ENCODE measurements at regions not wholly inside any gene's neighbourhood (a gene's known extent, or its start where the extent isn't known, plus 50 kb on each side); places are given as distances from the start of the nearest gene placed in this dataset.

DNA sequence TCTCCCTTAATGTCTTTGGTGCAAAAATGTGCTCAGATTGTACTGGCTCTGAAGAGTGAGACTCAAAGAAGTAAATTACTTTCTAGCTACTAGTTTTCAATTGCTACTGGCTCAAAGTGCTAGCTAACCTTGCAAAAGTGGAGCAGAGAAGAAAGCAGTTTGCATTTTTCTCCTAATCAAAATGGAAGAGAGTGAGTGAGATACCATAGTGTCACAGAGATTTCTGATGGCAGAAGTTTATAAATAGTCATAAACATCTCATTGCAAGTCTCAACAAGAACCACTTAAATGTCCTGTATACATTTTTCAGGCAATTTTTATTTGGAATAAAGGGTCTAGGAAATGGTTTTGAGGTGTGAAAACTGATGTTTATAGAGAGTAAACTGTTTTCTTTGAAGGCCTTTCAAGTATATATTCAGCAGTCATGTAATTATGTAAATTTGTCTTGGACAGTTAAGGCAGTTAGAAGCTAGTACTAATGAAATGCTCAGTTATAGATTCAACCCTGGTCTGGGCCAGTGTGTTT is 237.7 kb upstream of the GOLIM4 start (continued):
- TF ChIP-seq, protein P1, sequence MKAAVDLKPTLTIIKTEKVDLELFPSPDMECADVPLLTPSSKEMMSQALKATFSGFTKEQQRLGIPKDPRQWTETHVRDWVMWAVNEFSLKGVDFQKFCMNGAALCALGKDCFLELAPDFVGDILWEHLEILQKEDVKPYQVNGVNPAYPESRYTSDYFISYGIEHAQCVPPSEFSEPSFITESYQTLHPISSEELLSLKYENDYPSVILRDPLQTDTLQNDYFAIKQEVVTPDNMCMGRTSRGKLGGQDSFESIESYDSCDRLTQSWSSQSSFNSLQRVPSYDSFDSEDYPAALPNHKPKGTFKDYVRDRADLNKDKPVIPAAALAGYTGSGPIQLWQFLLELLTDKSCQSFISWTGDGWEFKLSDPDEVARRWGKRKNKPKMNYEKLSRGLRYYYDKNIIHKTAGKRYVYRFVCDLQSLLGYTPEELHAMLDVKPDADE (IDR thresholded peaks at IDR 0.05) = no peak
- TF ChIP-seq, protein P2, sequence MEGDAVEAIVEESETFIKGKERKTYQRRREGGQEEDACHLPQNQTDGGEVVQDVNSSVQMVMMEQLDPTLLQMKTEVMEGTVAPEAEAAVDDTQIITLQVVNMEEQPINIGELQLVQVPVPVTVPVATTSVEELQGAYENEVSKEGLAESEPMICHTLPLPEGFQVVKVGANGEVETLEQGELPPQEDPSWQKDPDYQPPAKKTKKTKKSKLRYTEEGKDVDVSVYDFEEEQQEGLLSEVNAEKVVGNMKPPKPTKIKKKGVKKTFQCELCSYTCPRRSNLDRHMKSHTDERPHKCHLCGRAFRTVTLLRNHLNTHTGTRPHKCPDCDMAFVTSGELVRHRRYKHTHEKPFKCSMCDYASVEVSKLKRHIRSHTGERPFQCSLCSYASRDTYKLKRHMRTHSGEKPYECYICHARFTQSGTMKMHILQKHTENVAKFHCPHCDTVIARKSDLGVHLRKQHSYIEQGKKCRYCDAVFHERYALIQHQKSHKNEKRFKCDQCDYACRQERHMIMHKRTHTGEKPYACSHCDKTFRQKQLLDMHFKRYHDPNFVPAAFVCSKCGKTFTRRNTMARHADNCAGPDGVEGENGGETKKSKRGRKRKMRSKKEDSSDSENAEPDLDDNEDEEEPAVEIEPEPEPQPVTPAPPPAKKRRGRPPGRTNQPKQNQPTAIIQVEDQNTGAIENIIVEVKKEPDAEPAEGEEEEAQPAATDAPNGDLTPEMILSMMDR (conservative IDR thresholded peaks at IDR 0.05; ENCODE audit: low read depth in 2 of 2) = no peak
- no peak for TF ChIP-seq NANOG (IDR thresholded peaks at IDR 0.05; ENCODE audit: borderline replicate concordance)
- TF ChIP-seq ZNF331 (CRISPR knock-in tag; IDR thresholded peaks at IDR 0.05; ENCODE audit: low read depth) = no peak

DNA sequence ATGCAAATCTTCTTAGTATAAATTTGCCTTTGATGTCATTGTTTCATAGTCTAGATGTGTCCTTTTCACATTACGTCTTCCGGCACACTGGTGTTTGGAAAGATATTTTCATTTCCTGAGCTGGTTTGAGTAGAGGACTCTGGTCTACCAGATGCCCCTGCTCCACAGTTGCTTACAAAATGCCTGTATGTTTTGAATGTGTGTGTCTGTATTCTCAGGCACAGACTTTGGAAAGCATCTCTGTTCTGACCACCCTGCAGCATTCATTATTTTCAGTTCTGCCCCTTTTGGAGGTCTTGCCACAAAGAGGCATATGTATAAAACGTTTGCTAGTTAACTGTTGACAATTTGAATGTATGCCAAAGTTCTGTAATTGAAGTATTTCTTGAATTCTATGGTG is 236.0 kb upstream of the GOLIM4 start:
- Mint-ChIP-seq H3K36me3 (ENCODE audit: low read depth) (no peaks in the 10 kb centered on the region), H3K4me1 (peaks cover 13% of the 10 kb centered on the region), H3K4me3 (no peak overlapping the region), H3K9me3 (no peaks in the 10 kb centered on the region), H3K27ac (no peak overlapping the region), H3K27me3 (ENCODE audit: insufficient read depth, low read depth, poor library complexity) (no peaks in the 10 kb centered on the region)
- Histone ChIP-seq H4K20me1 (replicated peaks; ENCODE audit: insufficient read depth) (no peaks in the 10 kb centered on the region), H3K4me1 (ENCODE audit: insufficient read depth) (no peaks in the 10 kb centered on the region), H3K36me3 (ENCODE audit: insufficient read depth) (no peaks in the 10 kb centered on the region), H3K79me2 (replicated peaks; ENCODE audit: insufficient read depth) (no peaks in the 10 kb centered on the region), H3K27me3 (ENCODE audit: insufficient read depth) (no peaks in the 10 kb centered on the region), H3K9me2 (ENCODE audit: insufficient read depth) (no peaks in the 10 kb centered on the region), H3K27ac (ENCODE audit: low read depth) (no peak overlapping the region), H3K4me3 (no peak overlapping the region), H2AFZ (no peak overlapping the region), H3F3A (replicated peaks; ENCODE audit: low read depth) (no peaks in the 10 kb centered on the region), H3K4me2 (no peak overlapping the region)
- no peak for TF ChIP-seq NANOG (IDR thresholded peaks at IDR 0.05; ENCODE audit: borderline replicate concordance)
- DNase-seq (ENCODE audit: low spot score) (no peak), ATAC-seq (no peak)

DNA sequence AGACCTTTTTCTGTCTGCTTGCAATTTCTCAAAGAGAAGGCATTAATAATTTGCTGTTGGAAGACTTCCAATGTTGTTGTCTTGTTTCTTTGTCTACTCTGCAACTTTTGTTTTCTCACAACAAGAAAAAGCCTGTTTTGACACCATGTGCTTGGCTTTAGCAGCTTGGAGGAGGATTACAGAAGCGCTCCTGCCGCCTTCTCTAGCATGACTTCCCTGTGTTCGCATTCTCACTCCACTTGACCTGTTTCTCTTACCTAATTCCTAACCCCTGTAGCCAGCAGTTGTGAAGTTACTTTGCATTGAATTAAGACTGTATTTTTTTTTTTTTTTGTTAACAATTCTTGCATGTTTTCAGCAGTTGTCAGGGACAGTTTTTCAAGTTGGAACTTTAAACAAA is 235.3 kb upstream of the GOLIM4 start:
- no peak overlapping the region for H3K4me2 ChIP-seq
- Mint-ChIP-seq H3K27ac (no peak overlapping the region), H3K4me1 (peaks cover 16% of the 10 kb centered on the region), H3K27me3 (ENCODE audit: insufficient read depth, low read depth, poor library complexity) (no peaks in the 10 kb centered on the region), H3K36me3 (ENCODE audit: low read depth) (no peaks in the 10 kb centered on the region), H3K4me3 (no peak overlapping the region), H3K9me3 (no peaks in the 10 kb centered on the region)
- no peaks in the 10 kb centered on the region; the same call in 1 of the 2 replicates for H3K4me1 ChIP-seq (ENCODE audit: insufficient read depth)
- ATAC-seq (peak; percentile 65), DNase-seq (ENCODE audit: low spot score) (no peak)
- H3K27ac ChIP-seq (ENCODE audit: low read depth) = no peak overlapping the region
- H3K4me3 ChIP-seq = no peak overlapping the region
- H3K27me3 ChIP-seq (ENCODE audit: insufficient read depth) = no peaks in the 10 kb centered on the region
- no peaks in the 10 kb centered on the region for H3K9me2 ChIP-seq (ENCODE audit: insufficient read depth)
- no peaks in the 10 kb centered on the region for H3F3A ChIP-seq (replicated peaks; ENCODE audit: low read depth)
- 0 out of 2 replicates have a peak overlapping the region, but pooled peaks have one; percentile 19 for H2AFZ ChIP-seq
- no peaks in the 10 kb centered on the region for H3K36me3 ChIP-seq (ENCODE audit: insufficient read depth)
- H4K20me1 ChIP-seq (replicated peaks; ENCODE audit: insufficient read depth) = no peaks in the 10 kb centered on the region
- no peaks in the 10 kb centered on the region for H3K79me2 ChIP-seq (replicated peaks; ENCODE audit: insufficient read depth)
- TF ChIP-seq STAT1 (IDR thresholded peaks at IDR 0.05; ENCODE audit: unreplicated experiment) = no peak
- TF ChIP-seq, protein P2 (conservative IDR thresholded peaks at IDR 0.05; ENCODE audit: low read depth in 2 of 2) = no peak
- TF ChIP-seq, protein P3, sequence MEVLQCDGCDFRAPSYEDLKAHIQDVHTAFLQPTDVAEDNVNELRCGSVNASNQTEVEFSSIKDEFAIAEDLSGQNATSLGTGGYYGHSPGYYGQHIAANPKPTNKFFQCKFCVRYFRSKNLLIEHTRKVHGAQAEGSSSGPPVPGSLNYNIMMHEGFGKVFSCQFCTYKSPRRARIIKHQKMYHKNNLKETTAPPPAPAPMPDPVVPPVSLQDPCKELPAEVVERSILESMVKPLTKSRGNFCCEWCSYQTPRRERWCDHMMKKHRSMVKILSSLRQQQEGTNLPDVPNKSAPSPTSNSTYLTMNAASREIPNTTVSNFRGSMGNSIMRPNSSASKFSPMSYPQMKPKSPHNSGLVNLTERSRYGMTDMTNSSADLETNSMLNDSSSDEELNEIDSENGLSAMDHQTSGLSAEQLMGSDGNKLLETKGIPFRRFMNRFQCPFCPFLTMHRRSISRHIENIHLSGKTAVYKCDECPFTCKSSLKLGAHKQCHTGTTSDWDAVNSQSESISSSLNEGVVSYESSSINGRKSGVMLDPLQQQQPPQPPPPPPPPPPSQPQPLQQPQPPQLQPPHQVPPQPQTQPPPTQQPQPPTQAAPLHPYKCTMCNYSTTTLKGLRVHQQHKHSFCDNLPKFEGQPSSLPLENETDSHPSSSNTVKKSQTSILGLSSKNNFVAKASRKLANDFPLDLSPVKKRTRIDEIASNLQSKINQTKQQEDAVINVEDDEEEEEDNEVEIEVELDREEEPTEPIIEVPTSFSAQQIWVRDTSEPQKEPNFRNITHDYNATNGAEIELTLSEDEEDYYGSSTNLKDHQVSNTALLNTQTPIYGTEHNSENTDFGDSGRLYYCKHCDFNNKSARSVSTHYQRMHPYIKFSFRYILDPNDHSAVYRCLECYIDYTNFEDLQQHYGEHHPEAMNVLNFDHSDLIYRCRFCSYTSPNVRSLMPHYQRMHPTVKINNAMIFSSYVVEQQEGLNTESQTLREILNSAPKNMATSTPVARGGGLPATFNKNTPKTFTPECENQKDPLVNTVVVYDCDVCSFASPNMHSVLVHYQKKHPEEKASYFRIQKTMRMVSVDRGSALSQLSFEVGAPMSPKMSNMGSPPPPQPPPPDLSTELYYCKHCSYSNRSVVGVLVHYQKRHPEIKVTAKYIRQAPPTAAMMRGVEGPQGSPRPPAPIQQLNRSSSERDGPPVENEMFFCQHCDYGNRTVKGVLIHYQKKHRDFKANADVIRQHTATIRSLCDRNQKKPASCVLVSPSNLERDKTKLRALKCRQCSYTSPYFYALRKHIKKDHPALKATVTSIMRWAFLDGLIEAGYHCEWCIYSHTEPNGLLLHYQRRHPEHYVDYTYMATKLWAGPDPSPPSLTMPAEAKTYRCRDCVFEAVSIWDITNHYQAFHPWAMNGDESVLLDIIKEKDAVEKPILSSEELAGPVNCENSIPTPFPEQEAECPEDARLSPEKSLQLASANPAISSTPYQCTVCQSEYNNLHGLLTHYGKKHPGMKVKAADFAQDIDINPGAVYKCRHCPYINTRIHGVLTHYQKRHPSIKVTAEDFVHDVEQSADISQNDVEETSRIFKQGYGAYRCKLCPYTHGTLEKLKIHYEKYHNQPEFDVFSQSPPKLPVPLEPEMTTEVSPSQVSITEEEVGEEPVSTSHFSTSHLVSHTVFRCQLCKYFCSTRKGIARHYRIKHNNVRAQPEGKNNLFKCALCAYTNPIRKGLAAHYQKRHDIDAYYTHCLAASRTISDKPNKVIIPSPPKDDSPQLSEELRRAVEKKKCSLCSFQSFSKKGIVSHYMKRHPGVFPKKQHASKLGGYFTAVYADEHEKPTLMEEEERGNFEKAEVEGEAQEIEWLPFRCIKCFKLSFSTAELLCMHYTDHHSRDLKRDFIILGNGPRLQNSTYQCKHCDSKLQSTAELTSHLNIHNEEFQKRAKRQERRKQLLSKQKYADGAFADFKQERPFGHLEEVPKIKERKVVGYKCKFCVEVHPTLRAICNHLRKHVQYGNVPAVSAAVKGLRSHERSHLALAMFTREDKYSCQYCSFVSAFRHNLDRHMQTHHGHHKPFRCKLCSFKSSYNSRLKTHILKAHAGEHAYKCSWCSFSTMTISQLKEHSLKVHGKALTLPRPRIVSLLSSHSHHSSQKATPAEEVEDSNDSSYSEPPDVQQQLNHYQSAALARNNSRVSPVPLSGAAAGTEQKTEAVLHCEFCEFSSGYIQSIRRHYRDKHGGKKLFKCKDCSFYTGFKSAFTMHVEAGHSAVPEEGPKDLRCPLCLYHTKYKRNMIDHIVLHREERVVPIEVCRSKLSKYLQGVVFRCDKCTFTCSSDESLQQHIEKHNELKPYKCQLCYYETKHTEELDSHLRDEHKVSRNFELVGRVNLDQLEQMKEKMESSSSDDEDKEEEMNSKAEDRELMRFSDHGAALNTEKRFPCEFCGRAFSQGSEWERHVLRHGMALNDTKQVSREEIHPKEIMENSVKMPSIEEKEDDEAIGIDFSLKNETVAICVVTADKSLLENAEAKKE (CRISPR knock-in tag; IDR thresholded peaks at IDR 0.05) = no peak
- no peak for TF ChIP-seq ZNF331 (CRISPR knock-in tag; IDR thresholded peaks at IDR 0.05; ENCODE audit: low read depth)
- TF ChIP-seq CREB1 (CRISPR knock-in tag; IDR thresholded peaks at IDR 0.05; ENCODE audit: low read depth) = no peak
- TF ChIP-seq POLR2AphosphoS5 (IDR thresholded peaks at IDR 0.05; ENCODE audit: low read depth) = no peak

All from GM23338 (cell line).